SK-N-MC (cell line): ENCODE measurements at regions not wholly inside any gene's neighbourhood (a gene's known extent, or its start where the extent isn't known, plus 50 kb on each side); places are given as distances from the start of the nearest gene placed in this dataset.

ENCODE experiments used
- EZH2 ChIP-seq: fragments of 200-600 bp; sonication (generic); IDR thresholded peaks from one replicate; pipeline ENCODE4 v1.6.1; 2017; ENCODE audit warnings: antibody characterized with exemption
- POLR2AphosphoS5 ChIP-seq: IDR thresholded peaks from 2 replicates; pipeline ENCODE4 v1.6.1; 2012; ENCODE audit warnings: mild to moderate bottlenecking, low read depth, low read length, borderline replicate concordance

DNA sequence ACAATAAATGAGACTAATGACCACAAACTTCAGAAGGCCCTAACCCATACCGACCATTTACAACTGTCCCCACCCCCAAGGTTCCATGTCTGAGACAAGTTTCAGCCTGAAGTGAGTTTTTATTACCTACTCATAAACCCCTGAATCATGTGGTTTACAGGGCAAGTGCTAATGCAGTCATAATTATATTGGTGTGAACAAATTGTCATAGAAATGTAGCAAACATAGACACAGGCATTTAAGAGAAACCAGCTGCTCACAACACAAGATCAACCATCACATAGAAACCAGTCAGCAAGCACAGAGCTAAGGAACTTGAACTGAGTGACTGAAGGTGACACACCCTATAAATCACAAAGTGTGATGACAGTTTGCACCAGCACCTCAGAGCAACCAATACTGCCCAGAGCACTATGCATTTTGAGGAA is 173.8 kb upstream of the MID1 start:
- no peak for TF ChIP-seq EZH2
- no peak for TF ChIP-seq POLR2AphosphoS5
